ENCODE measurements at regions not wholly inside any gene's neighbourhood (a gene's known extent, or its start where the extent isn't known, plus 50 kb on each side); places are given as distances from the start of the nearest gene placed in this dataset.

GRCh38 chr12:24069532-24070395 lies 120.3 kb upstream of the SOX5 start:
- Mint-ChIP-seq H3K4me3 (no peak overlapping the region), H3K27ac (no peak overlapping the region), H3K36me3 (no peaks in the 10 kb centered on the region), H3K4me1 (no peaks in the 10 kb centered on the region), H3K9me3 (peaks cover 0 to 2% of the 10 kb centered on the region in 2 donors), H3K27me3 (ENCODE audit: low read depth in 2 of 2) (no peaks in the 10 kb centered on the region)
- Histone ChIP-seq H3K4me3 (ENCODE audit: low read length) (no peak overlapping the region), H3K36me3 (ENCODE audit: control insufficient read depth, insufficient read depth, low read length) (no peaks in the 10 kb centered on the region), H3K27ac (ENCODE audit: low read length) (no peak overlapping the region), H3K4me1 (ENCODE audit: control insufficient read depth, insufficient read depth, low read length) (no peaks in the 10 kb centered on the region), H3K9me3 (ENCODE audit: control insufficient read depth, insufficient read depth, low read length) (no peaks in the 10 kb centered on the region), H3K27me3 (ENCODE audit: control insufficient read depth, insufficient read depth, low read length) (no peaks in the 10 kb centered on the region)
- 96% methylated on average over 6 of the region's 7 CpGs for WGBS (ENCODE audit: insufficient coverage)
- intact Hi-C loops (cut with micrococcal nuclease), result no loop called here
- TF ChIP-seq CTCF (IDR thresholded peaks at IDR 0.05), result no peak
- ATAC-seq (no peak), DNase-seq (no peak)

- Mint-ChIP-seq H3K9me3 (peaks cover 0 to 2% of the 10 kb centered on the region in 2 donors), H3K4me3 (no peak overlapping the region), H3K4me1 (no peaks in the 10 kb centered on the region), H3K27ac (no peak overlapping the region), H3K36me3 (no peaks in the 10 kb centered on the region), H3K27me3 (ENCODE audit: low read depth in 2 of 2) (no peaks in the 10 kb centered on the region)
- no peaks in the 10 kb centered on the region for H3K36me3 ChIP-seq (ENCODE audit: control insufficient read depth, insufficient read depth, low read length)
- intact Hi-C loops (cut with micrococcal nuclease), result no loop called here
- no peak for DNase-seq
- TF ChIP-seq CTCF (IDR thresholded peaks at IDR 0.05), result no peak
- ATAC-seq, result no peak
- no peak overlapping the region for H3K4me3 ChIP-seq (ENCODE audit: low read length)
- no peaks in the 10 kb centered on the region for H3K4me1 ChIP-seq (ENCODE audit: control insufficient read depth, insufficient read depth, low read length)
- 91% methylated on average over 2 of the region's 2 CpGs for WGBS (ENCODE audit: insufficient coverage)
- H3K27me3 ChIP-seq (ENCODE audit: control insufficient read depth, insufficient read depth, low read length), result no peaks in the 10 kb centered on the region
- H3K27ac ChIP-seq (ENCODE audit: low read length), result no peak overlapping the region
- no peaks in the 10 kb centered on the region for H3K9me3 ChIP-seq (ENCODE audit: control insufficient read depth, insufficient read depth, low read length)
Measured at GRCh38 chr12:24066865-24067264, 117.4 kb upstream of the SOX5 start.

GRCh38 chr12:24066097-24066496 lies 116.6 kb upstream of the SOX5 start:
- peaks cover 0 to 2% of the 10 kb centered on the region in 2 donors for H3K9me3 Mint-ChIP-seq
- no peaks in the 10 kb centered on the region for H3K27me3 Mint-ChIP-seq (ENCODE audit: low read depth in 2 of 2)
- H3K4me1 Mint-ChIP-seq, result no peaks in the 10 kb centered on the region
- DNase-seq (no peak), ATAC-seq (no peak)
- no peaks in the 10 kb centered on the region for H3K27me3 ChIP-seq (ENCODE audit: control insufficient read depth, insufficient read depth, low read length)
- H3K36me3 Mint-ChIP-seq, result no peaks in the 10 kb centered on the region
- intact Hi-C loops (cut with micrococcal nuclease), result no loop called here
- no peak for TF ChIP-seq CTCF (IDR thresholded peaks at IDR 0.05)
- no peak overlapping the region for H3K27ac Mint-ChIP-seq
- no peaks in the 10 kb centered on the region for H3K36me3 ChIP-seq (ENCODE audit: control insufficient read depth, insufficient read depth, low read length)
- no peak overlapping the region for H3K4me3 ChIP-seq (ENCODE audit: low read length)
- no peak overlapping the region for H3K4me3 Mint-ChIP-seq
- no peaks in the 10 kb centered on the region for H3K9me3 ChIP-seq (ENCODE audit: control insufficient read depth, insufficient read depth, low read length)
- no peak overlapping the region for H3K27ac ChIP-seq (ENCODE audit: low read length)
- no peaks in the 10 kb centered on the region for H3K4me1 ChIP-seq (ENCODE audit: control insufficient read depth, insufficient read depth, low read length)
